HCT116 (cell line): ENCODE measurements at regions not wholly inside any gene's neighbourhood (a gene's known extent, or its start where the extent isn't known, plus 50 kb on each side); places are given as distances from the start of the nearest gene placed in this dataset.
"Not testable (repeated sequence)": the region's sequence is repeated elsewhere in the genome, so short reads cannot be mapped to it uniquely, and the experiment has no call there.

ENCODE experiments used
- ATAC-seq: fragments of 200-7000 bp; cut with Tn5 transposase; 2 replicates; pipeline ENCODE4 v1.9.1; 2020; ENCODE audit warnings: mild to moderate bottlenecking, moderate library complexity
- BruUV-seq: library from RNA; stranded (reverse); fragments of 400-500 nt; replicated peaks from 2 replicates; lab custom pipeline; 2021; lab: Mats Ljungman, UMichigan
- CTCF ChIA-PET: fragments of 300-600 bp; sonication (Branson Sonifier 250); formaldehyde crosslinking; loops from one replicate; lab custom pipeline; 2021; ENCODE audit warnings: antibody characterized with exemption; lab: Charles Lee
- POLR2A ChIA-PET: fragments of 300-600, 350-600 bp; sonication (Branson Sonifier 250); formaldehyde crosslinking; loops from one replicate; lab custom pipeline; 2021; ENCODE audit warnings: antibody characterized with exemption; lab: Charles Lee
- RAD21 ChIA-PET, 2 experiments: fragments of 300-600 bp; sonication (Branson Sonifier 250); formaldehyde crosslinking; loops; one replicate each; lab custom pipeline; 2023; ENCODE audit warnings: low total read pairs in 2 of 2; ENCODE audit not compliant: uncharacterized antibody in 2 of 2, unreplicated experiment in 2 of 2, low non-redundant PET in 1 of 2; lab: Charles Lee
- DNase-seq: peaks from one replicate; pipeline ENCODE4 v3.0.0-alpha.2; 2010; ENCODE audit warnings: low read depth, low spot score
- H2AFZ ChIP-seq: fragments of 200-600 bp; shearing (Covaris generic), sonication (generic); 2 replicates; pipeline ENCODE4 v1.6.1; 2017; ENCODE audit warnings: low read depth, mixed run types, mixed read lengths, antibody characterized with exemption, low read length; ENCODE audit not compliant: poor library complexity, severe bottlenecking
- H3K27ac ChIP-seq: 2 replicates; pipeline ENCODE4 v1.5.1; 2012; ENCODE audit warnings: low read depth, low read length
- H3K27me3 ChIP-seq: fragments of 200-600 bp; sonication (generic); 2 replicates; pipeline ENCODE4 v1.6.1; 2016; ENCODE audit warnings: mixed run types, low read length, mixed read lengths; ENCODE audit not compliant: insufficient read depth
- H3K36me3 ChIP-seq, 2 experiments: fragments of 200-500 bp in 1 of 2; fragments of 200-600 bp in 1 of 2; sonication (Bioruptor generic) in 1 of 2; sonication (generic) in 1 of 2; 2 replicates each; pipeline versions ENCODE4 v1.5.1 to v1.6.1; 2014 to 2016; ENCODE audit warnings: low read length in 2 of 2, inconsistent platforms in 1 of 2, mixed read lengths in 1 of 2, mixed run types in 1 of 2; ENCODE audit not compliant: insufficient read depth in 2 of 2, control insufficient read depth in 1 of 2
- H3K4me1 ChIP-seq, 2 experiments: fragments of 200-600 bp in 1 of 2; sonication (generic) in 1 of 2; 2 replicates each; pipeline versions ENCODE4 v1.5.1 to v1.6.1; 2012 to 2017; ENCODE audit warnings: low read length in 2 of 2, inconsistent platforms in 1 of 2, mild to moderate bottlenecking in 1 of 2, mixed read lengths in 1 of 2, mixed run types in 1 of 2, moderate library complexity in 1 of 2; ENCODE audit not compliant: insufficient read depth in 2 of 2, control insufficient read depth in 1 of 2
- H3K4me2 ChIP-seq: fragments of 200-600 bp; sonication (generic); 2 replicates; pipeline ENCODE4 v1.6.1; 2017; ENCODE audit warnings: mixed run types, low read length, mixed read lengths
- H3K4me3 ChIP-seq, 2 experiments: fragments of 200-600 bp in 1 of 2; sonication (generic) in 1 of 2; replicated peaks in 1 of 2; 2 replicates each; pipeline ENCODE4 v1.5.1; 2011 to 2016; ENCODE audit warnings: low read length in 2 of 2, control low read depth in 1 of 2, low read depth in 1 of 2, mild to moderate bottlenecking in 1 of 2, mixed read lengths in 1 of 2, mixed run types in 1 of 2
- H3K79me2 ChIP-seq: fragments of 200-600 bp; sonication (generic); 2 replicates; pipeline ENCODE4 v1.6.1; 2017; ENCODE audit warnings: mild to moderate bottlenecking, mixed run types, low read length, moderate library complexity, mixed read lengths; ENCODE audit not compliant: insufficient read depth
- H3K9ac ChIP-seq: fragments of 200-600 bp; sonication (generic); 2 replicates; pipeline ENCODE4 v1.6.1; 2016; ENCODE audit warnings: low read length, mixed read lengths
- H3K9me2 ChIP-seq: fragments of 200-600 bp; sonication (generic), shearing (Covaris generic); 2 replicates; pipeline ENCODE4 v1.6.1; 2017; ENCODE audit warnings: mixed run types, mild to moderate bottlenecking, moderate library complexity; ENCODE audit not compliant: insufficient read depth
- H3K9me3 ChIP-seq, 2 experiments: fragments of 200-500 bp in 1 of 2; fragments of 200-600 bp in 1 of 2; sonication (Bioruptor generic) in 1 of 2; sonication (generic) in 1 of 2; 2 replicates each; pipeline ENCODE4 v1.6.1; 2014 to 2017; ENCODE audit warnings: low read length in 2 of 2, mixed read lengths in 2 of 2, inconsistent platforms in 1 of 2, low read depth in 1 of 2, mild to moderate bottlenecking in 1 of 2, mixed run types in 1 of 2, moderate library complexity in 1 of 2; ENCODE audit not compliant: control insufficient read depth in 1 of 2, insufficient read depth in 1 of 2
- H4K20me1 ChIP-seq: fragments of 200-600 bp; sonication (generic), shearing (Covaris generic); 2 replicates; pipeline ENCODE4 v1.6.1; 2017; ENCODE audit warnings: mixed run types, mild to moderate bottlenecking, moderate library complexity; ENCODE audit not compliant: insufficient read depth
- CEBPB ChIP-seq: IDR thresholded peaks from 2 replicates; pipeline ENCODE4 v1.6.1; 2012; ENCODE audit warnings: low read depth
- EZH2 ChIP-seq: fragments of 200-600 bp; sonication (generic); IDR thresholded peaks from 2 replicates; pipeline ENCODE4 v1.6.1; 2017; ENCODE audit warnings: antibody characterized with exemption, mixed run types
- EZH2phosphoT487 ChIP-seq: fragments of 200-600 bp; IDR thresholded peaks from 2 replicates; pipeline ENCODE4 v1.6.1; 2018; ENCODE audit warnings: antibody characterized with exemption, borderline replicate concordance
- FOSL1 ChIP-seq: IDR thresholded peaks from 2 replicates; pipeline ENCODE4 v1.6.1; 2012; ENCODE audit warnings: low read depth
- JUND ChIP-seq: IDR thresholded peaks from 2 replicates; pipeline ENCODE4 v1.6.1; 2012
- MAX ChIP-seq: IDR thresholded peaks from 2 replicates; pipeline ENCODE4 v1.6.1; 2012
- POLR2A ChIP-seq: IDR thresholded peaks from 2 replicates; pipeline ENCODE4 v1.7.0; 2011; ENCODE audit warnings: borderline replicate concordance; ENCODE audit not compliant: insufficient read depth, insufficient read length; ENCODE audit errors: extremely low read depth
- POLR2AphosphoS5 ChIP-seq: IDR thresholded peaks from 2 replicates; pipeline ENCODE4 v1.6.1; 2011; ENCODE audit warnings: mild to moderate bottlenecking, low read depth, low read length, moderate library complexity
- SIN3A ChIP-seq: IDR thresholded peaks from 2 replicates; pipeline ENCODE4 v1.6.1; 2012; ENCODE audit warnings: low read depth
- SRF ChIP-seq: IDR thresholded peaks from 2 replicates; pipeline ENCODE4 v1.6.1; 2012; ENCODE audit warnings: low read depth
- ZBTB33 ChIP-seq: IDR thresholded peaks from 2 replicates; pipeline ENCODE4 v1.6.1; 2011; ENCODE audit warnings: mild to moderate bottlenecking, low read length, moderate library complexity; ENCODE audit not compliant: insufficient replicate concordance; ENCODE audit errors: extremely low read depth
- ZNF274 ChIP-seq: fragments of 200-500 bp; sonication (Bioruptor generic); IDR thresholded peaks from 2 replicates; pipeline ENCODE4 v1.6.1; 2014; ENCODE audit warnings: mild to moderate bottlenecking, low read depth, low read length, inconsistent platforms
- intact Hi-C: fragments of 100-400 bp; cut with micrococcal nuclease; formaldehyde crosslinking; loops from 2 replicates; pipeline ENCODE4 v1.10.0; 2022
- TF ChIP-seq, protein P1 (sequence below): IDR thresholded peaks from 2 replicates; pipeline ENCODE4 v1.6.1; 2012
- TF ChIP-seq, protein P2 (sequence below), 3 experiments: fragments of 200-600 bp in 1 of 3; sonication (generic) in 1 of 3; IDR thresholded peaks in 2 of 3; conservative IDR thresholded peaks in 1 of 3; 2 replicates each; pipeline ENCODE4 v1.5.1; 2012 to 2017; ENCODE audit warnings: low read depth in 2 of 3, low read length in 2 of 3, antibody characterized with exemption in 1 of 3, borderline replicate concordance in 1 of 3, control low read depth in 1 of 3, mild to moderate bottlenecking in 1 of 3, mixed read lengths in 1 of 3, mixed run types in 1 of 3, moderate library complexity in 1 of 3; ENCODE audit not compliant: insufficient read depth in 1 of 3

DNA sequence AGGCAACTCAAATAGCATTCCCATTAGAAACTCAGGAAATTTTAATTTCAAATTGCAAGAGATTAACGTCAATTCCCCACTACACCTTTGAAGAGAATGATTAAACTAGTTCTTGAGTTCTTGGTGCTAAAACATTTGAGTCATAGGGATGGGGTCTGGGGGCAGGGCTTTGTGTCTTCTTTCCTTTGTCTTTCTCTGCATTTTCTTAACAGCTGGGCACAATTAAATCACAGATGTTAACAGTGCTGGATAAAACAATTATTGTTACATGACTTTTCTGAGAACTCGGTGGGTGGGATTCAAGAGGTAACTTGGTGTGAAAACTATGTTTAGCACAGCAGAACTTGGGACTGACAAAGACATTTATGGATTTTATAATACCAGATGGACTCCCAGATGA, 351.9 kb upstream of the TNC start:
- 0 out of 2 replicates have a peak, but pooled peaks cover 4% of the 10 kb centered on the region for H3K27me3 ChIP-seq
- intact Hi-C loops, result no loop called here
- no peaks in the 10 kb centered on the region for H4K20me1 ChIP-seq
- TF ChIP-seq, protein P1, sequence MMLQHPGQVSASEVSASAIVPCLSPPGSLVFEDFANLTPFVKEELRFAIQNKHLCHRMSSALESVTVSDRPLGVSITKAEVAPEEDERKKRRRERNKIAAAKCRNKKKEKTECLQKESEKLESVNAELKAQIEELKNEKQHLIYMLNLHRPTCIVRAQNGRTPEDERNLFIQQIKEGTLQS, result no peak
- TF ChIP-seq ZNF274 (no peak), EZH2phosphoT487 (no peak), MAX (no peak), POLR2AphosphoS5 (no peak), SIN3A (no peak), FOSL1 (no peak), CEBPB (no peak), JUND (no peak), POLR2A (no peak), SRF (no peak), ZBTB33 (no peak), EZH2 (no peak)
- TF ChIP-seq, protein P2, sequence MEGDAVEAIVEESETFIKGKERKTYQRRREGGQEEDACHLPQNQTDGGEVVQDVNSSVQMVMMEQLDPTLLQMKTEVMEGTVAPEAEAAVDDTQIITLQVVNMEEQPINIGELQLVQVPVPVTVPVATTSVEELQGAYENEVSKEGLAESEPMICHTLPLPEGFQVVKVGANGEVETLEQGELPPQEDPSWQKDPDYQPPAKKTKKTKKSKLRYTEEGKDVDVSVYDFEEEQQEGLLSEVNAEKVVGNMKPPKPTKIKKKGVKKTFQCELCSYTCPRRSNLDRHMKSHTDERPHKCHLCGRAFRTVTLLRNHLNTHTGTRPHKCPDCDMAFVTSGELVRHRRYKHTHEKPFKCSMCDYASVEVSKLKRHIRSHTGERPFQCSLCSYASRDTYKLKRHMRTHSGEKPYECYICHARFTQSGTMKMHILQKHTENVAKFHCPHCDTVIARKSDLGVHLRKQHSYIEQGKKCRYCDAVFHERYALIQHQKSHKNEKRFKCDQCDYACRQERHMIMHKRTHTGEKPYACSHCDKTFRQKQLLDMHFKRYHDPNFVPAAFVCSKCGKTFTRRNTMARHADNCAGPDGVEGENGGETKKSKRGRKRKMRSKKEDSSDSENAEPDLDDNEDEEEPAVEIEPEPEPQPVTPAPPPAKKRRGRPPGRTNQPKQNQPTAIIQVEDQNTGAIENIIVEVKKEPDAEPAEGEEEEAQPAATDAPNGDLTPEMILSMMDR (IDR thresholded peaks at IDR 0.05 in 2 of 3, conservative IDR thresholded peaks at IDR 0.05 in 1 of 3; ENCODE audit: borderline replicate concordance in 1 of 3, insufficient read depth in 1 of 3, low read depth in 2 of 3, low read length in 2 of 3), result no peak
- H3K4me1 ChIP-seq, result no peaks in the 10 kb centered on the region
- no peak for DNase-seq
- BruUV-seq, result no TSS peak
- H3K4me3 ChIP-seq, result no peak overlapping the region
- RAD21 ChIA-PET, result no interaction called here
- H3K9ac ChIP-seq, result no peak overlapping the region
- POLR2A ChIA-PET, result no interaction called here
- H3K9me3 ChIP-seq, result no peaks in the 10 kb centered on the region
- no peak for ATAC-seq
- no peak overlapping the region for H2AFZ ChIP-seq
- no peak overlapping the region for H3K4me2 ChIP-seq
- no peaks in the 10 kb centered on the region for H3K79me2 ChIP-seq
- no peaks in the 10 kb centered on the region for H3K36me3 ChIP-seq
- CTCF ChIA-PET, result no interaction called here
- no peak overlapping the region for H3K27ac ChIP-seq
- H3K9me2 ChIP-seq, result no peaks in the 10 kb centered on the region

DNA sequence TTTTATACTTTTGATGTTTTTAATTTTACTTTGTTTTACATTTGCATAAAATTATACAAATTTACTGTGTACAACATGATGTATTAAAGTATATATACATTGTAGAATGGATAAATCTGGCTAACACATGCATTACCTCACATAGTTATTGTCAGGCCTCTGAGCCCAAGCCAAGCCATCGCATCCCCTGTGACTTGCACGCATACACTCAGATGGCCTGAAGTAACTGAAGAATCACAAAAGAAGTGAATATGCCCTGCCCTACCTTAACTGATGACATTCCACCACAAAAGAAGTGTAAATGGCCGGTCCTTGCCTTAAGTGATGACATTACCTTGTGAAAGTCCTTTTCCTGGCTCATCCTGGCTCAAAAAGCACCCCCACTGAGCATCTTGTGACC, 355.1 kb upstream of the TNC start:
- H3K36me3 ChIP-seq, ATAC-seq, H3K4me2 ChIP-seq, RAD21 ChIA-PET, H3K79me2 ChIP-seq, POLR2A ChIA-PET, H3K9ac ChIP-seq, H3K27ac ChIP-seq, H2AFZ ChIP-seq, H3K9me3 ChIP-seq, H3K27me3 ChIP-seq, H3K4me1 ChIP-seq, BruUV-seq, H3K4me3 ChIP-seq, DNase-seq, H3K9me2 ChIP-seq, CTCF ChIA-PET, intact Hi-C loops, H4K20me1 ChIP-seq: not testable (repeated sequence)
